Type B pancreatic cell (in vitro differentiated cells): ENCODE measurements at regions not wholly inside any gene's neighbourhood (a gene's known extent, or its start where the extent isn't known, plus 50 kb on each side); places are given as distances from the start of the nearest gene placed in this dataset.

Experiments
- DNase-seq: peaks from one replicate; pipeline ENCODE4 v3.0.0; 2021; ENCODE audit warnings: mixed read lengths; ENCODE audit not compliant: unreplicated experiment; ENCODE audit errors: extremely low spot score
- H3K27ac Mint-ChIP-seq: 2 replicates; pipeline ENCODE4 v1.8.0; 2021; ENCODE audit warnings: mild to moderate bottlenecking, mixed read lengths
- H3K27me3 Mint-ChIP-seq: 2 replicates; pipeline ENCODE4 v1.8.0; 2021; ENCODE audit warnings: mixed read lengths
- H3K36me3 Mint-ChIP-seq: 2 replicates; pipeline ENCODE4 v1.8.0; 2021; ENCODE audit warnings: mixed read lengths
- H3K4me1 Mint-ChIP-seq: one replicate; pipeline ENCODE4 v1.8.0; 2021; ENCODE audit warnings: mixed read lengths; ENCODE audit not compliant: unreplicated experiment
- H3K4me3 Mint-ChIP-seq: 2 replicates; pipeline ENCODE4 v1.8.0; 2021; ENCODE audit warnings: mild to moderate bottlenecking, mixed read lengths
- H3K9me3 Mint-ChIP-seq: 2 replicates; pipeline ENCODE4 v1.8.0; 2021; ENCODE audit warnings: mixed read lengths
- TF ChIP-seq, protein P1 (sequence below): fragments of 200-600 bp; sonication (generic); conservative IDR thresholded peaks from 2 replicates; pipeline ENCODE4 v1.5.0; 2021; ENCODE audit warnings: antibody characterized with exemption, mild to moderate bottlenecking

DNA sequence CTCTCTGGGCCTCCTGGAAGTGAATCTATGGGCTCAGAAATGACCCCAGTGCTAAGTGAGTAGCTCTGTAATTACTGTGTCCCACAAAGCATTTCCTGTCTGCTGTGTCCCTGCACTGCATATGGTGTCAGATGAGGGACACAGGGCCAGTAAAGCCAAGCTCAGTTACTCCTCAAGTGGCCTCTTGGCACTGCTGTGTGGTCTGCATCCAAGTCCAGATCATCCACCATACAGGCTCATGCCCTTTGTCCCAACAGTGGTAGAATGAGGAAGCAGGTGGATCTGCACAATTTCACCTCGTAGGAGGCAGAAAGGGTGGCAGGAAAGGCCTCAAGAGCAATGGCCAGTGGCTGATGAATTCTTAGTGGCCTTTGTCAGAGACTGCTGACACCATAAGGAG, 146.8 kb downstream of the SOX9 start:
- Mint-ChIP-seq H3K36me3 (no peaks in the 10 kb centered on the region), H3K27ac (no peak overlapping the region), H3K27me3 (peaks cover 31% of the 10 kb centered on the region), H3K4me1 (peaks cover 39% of the 10 kb centered on the region), H3K9me3 (no peaks in the 10 kb centered on the region), H3K4me3 (no peak overlapping the region)
- TF ChIP-seq, protein P1, sequence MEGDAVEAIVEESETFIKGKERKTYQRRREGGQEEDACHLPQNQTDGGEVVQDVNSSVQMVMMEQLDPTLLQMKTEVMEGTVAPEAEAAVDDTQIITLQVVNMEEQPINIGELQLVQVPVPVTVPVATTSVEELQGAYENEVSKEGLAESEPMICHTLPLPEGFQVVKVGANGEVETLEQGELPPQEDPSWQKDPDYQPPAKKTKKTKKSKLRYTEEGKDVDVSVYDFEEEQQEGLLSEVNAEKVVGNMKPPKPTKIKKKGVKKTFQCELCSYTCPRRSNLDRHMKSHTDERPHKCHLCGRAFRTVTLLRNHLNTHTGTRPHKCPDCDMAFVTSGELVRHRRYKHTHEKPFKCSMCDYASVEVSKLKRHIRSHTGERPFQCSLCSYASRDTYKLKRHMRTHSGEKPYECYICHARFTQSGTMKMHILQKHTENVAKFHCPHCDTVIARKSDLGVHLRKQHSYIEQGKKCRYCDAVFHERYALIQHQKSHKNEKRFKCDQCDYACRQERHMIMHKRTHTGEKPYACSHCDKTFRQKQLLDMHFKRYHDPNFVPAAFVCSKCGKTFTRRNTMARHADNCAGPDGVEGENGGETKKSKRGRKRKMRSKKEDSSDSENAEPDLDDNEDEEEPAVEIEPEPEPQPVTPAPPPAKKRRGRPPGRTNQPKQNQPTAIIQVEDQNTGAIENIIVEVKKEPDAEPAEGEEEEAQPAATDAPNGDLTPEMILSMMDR = no peak
- DNase-seq = no peak

DNA sequence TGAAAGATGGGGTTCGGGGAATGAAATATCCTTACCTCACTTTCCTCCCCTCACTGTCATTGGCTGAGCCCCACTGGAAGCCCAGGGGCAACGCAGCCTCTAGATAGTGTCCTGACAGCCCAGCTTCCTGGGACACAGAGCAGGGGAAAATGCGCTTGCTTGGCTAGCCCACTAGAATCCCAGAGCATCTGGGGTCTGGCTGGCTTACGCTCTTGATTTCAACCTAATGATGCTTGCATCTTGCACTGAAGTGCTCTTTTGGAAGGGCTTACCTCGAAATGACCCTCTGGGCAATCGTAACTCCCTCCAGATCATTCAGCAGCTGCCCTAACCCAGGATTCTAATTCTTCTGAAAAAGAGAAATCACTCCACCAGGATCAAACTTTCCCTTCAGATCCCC, 147.6 kb downstream of the SOX9 start:
- H3K36me3 Mint-ChIP-seq = no peaks in the 10 kb centered on the region
- H3K27me3 Mint-ChIP-seq = peaks cover 29% of the 10 kb centered on the region
- no peaks in the 10 kb centered on the region for H3K9me3 Mint-ChIP-seq
- no peak overlapping the region for H3K27ac Mint-ChIP-seq
- H3K4me3 Mint-ChIP-seq = no peak overlapping the region
- H3K4me1 Mint-ChIP-seq = peaks cover 48% of the 10 kb centered on the region
- no peak for DNase-seq
- TF ChIP-seq, protein P1 = no peak

DNA sequence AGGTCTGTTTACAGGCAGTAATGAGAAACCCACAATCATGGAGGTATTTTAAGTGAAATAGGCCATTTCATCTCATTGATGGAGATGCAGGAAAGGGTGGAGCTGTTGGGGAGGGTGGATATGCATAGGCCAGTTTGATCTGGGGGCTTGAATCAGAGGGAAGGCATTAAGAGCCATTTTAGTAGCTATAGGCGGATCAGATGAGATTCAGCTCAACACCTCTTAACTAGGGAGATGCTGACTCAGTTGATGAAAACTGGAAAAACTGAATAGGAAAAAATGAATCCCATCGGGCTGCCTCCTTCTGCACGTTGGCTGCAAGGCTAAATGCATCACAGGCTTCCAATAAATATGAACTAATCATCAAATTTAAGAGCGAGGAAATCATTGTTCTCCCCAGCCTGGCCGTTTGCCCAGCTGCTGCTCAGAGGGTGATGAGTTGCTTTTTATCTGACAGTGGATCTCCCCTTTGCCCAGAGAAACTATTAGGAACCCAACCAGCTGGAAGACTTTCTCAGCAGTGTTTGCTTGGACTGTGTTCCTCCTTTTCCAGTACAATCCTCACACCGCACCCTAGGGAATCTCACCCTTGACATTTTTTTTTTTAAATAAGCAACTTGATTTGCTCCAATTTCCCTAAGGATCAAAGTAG, 149.6 kb downstream of the SOX9 start:
- DNase-seq = no peak
- H3K4me1 Mint-ChIP-seq = peaks cover 51% of the 10 kb centered on the region
- H3K27me3 Mint-ChIP-seq = peaks cover 15% of the 10 kb centered on the region
- no peak overlapping the region for H3K27ac Mint-ChIP-seq
- no peaks in the 10 kb centered on the region for H3K36me3 Mint-ChIP-seq
- H3K9me3 Mint-ChIP-seq = peaks cover under 1% of the 10 kb centered on the region
- no peak overlapping the region for H3K4me3 Mint-ChIP-seq
- TF ChIP-seq, protein P1 = no peak

DNA sequence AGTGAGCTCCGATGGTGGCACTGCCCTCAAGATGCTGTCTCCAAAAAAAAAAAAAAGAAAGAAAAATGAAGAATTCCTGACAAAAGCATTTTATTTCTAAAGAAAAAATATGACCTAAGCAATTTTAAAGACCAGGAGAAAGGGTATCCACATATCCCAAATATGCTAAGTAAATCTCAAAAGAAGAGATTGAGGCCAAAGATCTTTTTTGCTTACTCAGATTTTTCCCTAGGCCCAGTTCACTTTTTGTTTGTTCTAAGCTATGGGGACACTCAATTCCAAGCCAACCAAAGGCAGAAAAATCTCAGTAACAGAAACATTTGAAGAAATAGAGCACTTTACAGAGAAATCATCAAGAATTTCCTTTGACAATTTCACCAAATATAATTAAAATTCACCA, 150.8 kb downstream of the SOX9 start:
- H3K9me3 Mint-ChIP-seq = peaks cover 11% of the 10 kb centered on the region
- DNase-seq = no peak
- H3K4me3 Mint-ChIP-seq = no peak overlapping the region
- no peak overlapping the region for H3K27ac Mint-ChIP-seq
- H3K36me3 Mint-ChIP-seq = no peaks in the 10 kb centered on the region
- H3K4me1 Mint-ChIP-seq = peaks cover 39% of the 10 kb centered on the region
- TF ChIP-seq, protein P1 = no peak
- H3K27me3 Mint-ChIP-seq = peaks cover 5% of the 10 kb centered on the region

DNA sequence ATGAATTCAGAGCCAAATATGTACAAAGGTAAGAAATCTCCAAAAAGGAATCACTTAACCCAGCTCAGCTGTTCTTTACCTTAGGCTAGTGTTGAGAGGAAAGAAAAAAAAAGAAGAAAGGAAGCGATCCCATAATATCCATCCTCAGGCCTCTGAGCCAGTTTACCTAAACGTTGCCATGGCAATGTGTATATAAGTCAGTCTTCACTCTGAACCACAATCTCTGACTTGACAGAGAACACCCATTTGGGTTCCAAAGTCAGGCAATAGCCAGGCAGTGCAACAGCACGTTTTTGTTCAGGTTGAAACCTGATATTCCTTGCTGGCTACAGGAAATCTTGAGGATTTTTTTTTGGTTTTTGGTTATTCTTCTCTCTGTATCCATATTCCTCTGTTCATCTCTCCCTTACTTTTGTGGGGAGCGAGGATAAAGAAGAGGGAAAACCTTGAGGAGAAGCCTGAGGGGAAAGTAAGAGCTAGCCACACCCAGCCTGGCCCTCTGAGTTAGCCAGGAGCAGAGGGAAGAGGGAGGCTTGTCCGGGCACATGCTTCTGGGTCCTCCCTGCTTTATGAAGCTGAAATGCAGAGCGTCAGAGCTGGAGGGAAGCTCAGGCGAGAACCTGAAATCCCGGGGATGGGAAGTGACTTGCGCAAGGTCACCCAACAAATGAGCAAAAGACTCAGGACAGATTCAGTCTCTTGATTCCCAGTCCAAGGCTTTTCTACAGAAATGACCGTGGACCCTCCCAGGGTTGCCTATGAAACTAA, 152.7 kb downstream of the SOX9 start:
- TF ChIP-seq, protein P1 = no peak
- no peaks in the 10 kb centered on the region for H3K36me3 Mint-ChIP-seq
- H3K9me3 Mint-ChIP-seq = peaks cover 11% of the 10 kb centered on the region
- peak overlapping the region; percentile 55 for H3K27ac Mint-ChIP-seq
- peaks cover 32% of the 10 kb centered on the region for H3K4me1 Mint-ChIP-seq
- no peaks in the 10 kb centered on the region for H3K27me3 Mint-ChIP-seq
- DNase-seq = no peak
- H3K4me3 Mint-ChIP-seq = peak overlapping the region; percentile 16
